ENCODE measurements at regions not wholly inside any gene's neighbourhood (a gene's known extent, or its start where the extent isn't known, plus 50 kb on each side); places are given as distances from the start of the nearest gene placed in this dataset.

DNA sequence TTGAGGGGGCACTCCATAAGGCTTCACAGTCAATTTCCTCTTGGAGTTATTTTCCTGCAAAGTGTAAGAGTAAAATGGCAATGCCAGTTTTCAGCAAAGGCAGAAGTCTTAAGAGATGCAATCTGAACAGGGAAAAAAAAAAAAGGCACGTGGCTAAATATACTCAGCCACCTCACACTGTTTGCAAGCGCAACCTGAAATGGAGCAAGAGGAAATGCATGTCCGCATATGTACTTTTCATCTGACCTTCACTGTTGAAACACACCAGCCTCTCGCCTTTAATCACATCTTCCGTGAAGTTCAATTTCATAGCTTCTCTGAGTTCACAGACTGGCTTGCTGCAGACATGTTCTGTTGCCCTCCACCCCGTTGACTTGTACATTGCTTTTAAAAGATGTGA is 101.4 kb downstream of the KATNIP start:
- in situ Hi-C loops (cut with MboI; ENCODE audit: low sequenced_read_pairs) (no loop called here), dilution Hi-C loops (cut with HindIII; ENCODE audit: low sequenced_read_pairs, unreplicated experiment) (no loop called here), intact Hi-C loops (cut with micrococcal nuclease) (no loop called here)
- TF ChIP-seq, protein P1, sequence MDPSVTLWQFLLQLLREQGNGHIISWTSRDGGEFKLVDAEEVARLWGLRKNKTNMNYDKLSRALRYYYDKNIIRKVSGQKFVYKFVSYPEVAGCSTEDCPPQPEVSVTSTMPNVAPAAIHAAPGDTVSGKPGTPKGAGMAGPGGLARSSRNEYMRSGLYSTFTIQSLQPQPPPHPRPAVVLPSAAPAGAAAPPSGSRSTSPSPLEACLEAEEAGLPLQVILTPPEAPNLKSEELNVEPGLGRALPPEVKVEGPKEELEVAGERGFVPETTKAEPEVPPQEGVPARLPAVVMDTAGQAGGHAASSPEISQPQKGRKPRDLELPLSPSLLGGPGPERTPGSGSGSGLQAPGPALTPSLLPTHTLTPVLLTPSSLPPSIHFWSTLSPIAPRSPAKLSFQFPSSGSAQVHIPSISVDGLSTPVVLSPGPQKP (IDR thresholded peaks at IDR 0.05; ENCODE audit: borderline replicate concordance, low read depth, low read length), result no peak
- no peak for TF ChIP-seq CHD1 (IDR thresholded peaks at IDR 0.05; ENCODE audit: low read depth, low read length)
- no peak for TF ChIP-seq SMC3 (IDR thresholded peaks at IDR 0.05; ENCODE audit: low read depth, low read length)
- no peak for TF ChIP-seq BHLHE40 (IDR thresholded peaks at IDR 0.05; ENCODE audit: low read depth, low read length)
- no peak for TF ChIP-seq MXI1 (IDR thresholded peaks at IDR 0.05; ENCODE audit: borderline replicate concordance, low read depth, low read length)
- no peak for TF ChIP-seq FOS (IDR thresholded peaks at IDR 0.05; ENCODE audit: low read depth, low read length)
- no peak for TF ChIP-seq MAFK (IDR thresholded peaks at IDR 0.05; ENCODE audit: low read depth, low read length)
- no peak for TF ChIP-seq CTCF (conservative IDR thresholded peaks at IDR 0.05; ENCODE audit: low read depth, low read length)
- no peak for TF ChIP-seq NFE2L2 (IDR thresholded peaks at IDR 0.05; ENCODE audit: low read depth, low read length)
- no peak for TF ChIP-seq RAD21 (IDR thresholded peaks at IDR 0.05; ENCODE audit: low read length)
- no peak for TF ChIP-seq POLR2A (IDR thresholded peaks at IDR 0.05; ENCODE audit: low read depth, low read length)
- no peak for TF ChIP-seq CEBPB (IDR thresholded peaks at IDR 0.05; ENCODE audit: low read depth, low read length)
- no peak for TF ChIP-seq RCOR1 (IDR thresholded peaks at IDR 0.05; ENCODE audit: insufficient replicate concordance, low read length)
- no peak for TF ChIP-seq RFX5 (IDR thresholded peaks at IDR 0.05; ENCODE audit: low read depth, low read length)
- no peak for TF ChIP-seq MAZ (IDR thresholded peaks at IDR 0.05; ENCODE audit: borderline replicate concordance, low read depth, low read length)
- TF ChIP-seq USF2 (IDR thresholded peaks at IDR 0.05; ENCODE audit: low read depth, low read length), result no peak
- no peak overlapping the region for H2BK15ac ChIP-seq (ENCODE audit: low read depth, low read length)
- H3K9me3 ChIP-seq (ENCODE audit: control insufficient read depth, insufficient read depth, low read length), result no peaks in the 10 kb centered on the region
- no peak overlapping the region for H2BK20ac ChIP-seq (ENCODE audit: low read depth, low read length)
- H3K27me3 ChIP-seq (ENCODE audit: control insufficient read depth, insufficient read depth, low read length), result no peaks in the 10 kb centered on the region
- no peak overlapping the region for H4K91ac ChIP-seq (ENCODE audit: insufficient read depth, low read depth, low read length)
- no peak overlapping the region for H2AK5ac ChIP-seq (ENCODE audit: low read depth, low read length)
- no peak overlapping the region for H3K27ac ChIP-seq (ENCODE audit: insufficient read depth, low read length)
- no peak overlapping the region for H3K56ac ChIP-seq (ENCODE audit: extremely low read depth, insufficient read depth, low read length)
- no peak overlapping the region for H2BK120ac ChIP-seq (ENCODE audit: low read depth, low read length)
- no peak overlapping the region for H3K4me2 ChIP-seq (ENCODE audit: low read depth, low read length)
- CTCF ChIA-PET, result no interaction called here
- H2BK5ac ChIP-seq (ENCODE audit: low read depth, low read length, poor library complexity, severe bottlenecking), result no peak overlapping the region
- no peak overlapping the region for H2AFZ ChIP-seq (replicated peaks; ENCODE audit: low read length, poor library complexity)
- 100% methylated on average over 1 of the region's 6 CpGs; no CpG with 5 or more reads in 1 of the 2 experiments for WGBS, 2 experiments (ENCODE audit: extremely low coverage in 2 of 2, insufficient read length in 1 of 2)
- peaks cover 9% of the 10 kb centered on the region; the same call in 1 of the 2 replicates for H3K9me1 ChIP-seq (ENCODE audit: insufficient read depth, low read length)
- H3K23ac ChIP-seq (ENCODE audit: low read depth, low read length), result no peak overlapping the region
- BruUV-seq (replicated peaks), result no TSS peak
- H4K5ac ChIP-seq (ENCODE audit: low read depth, low read length), result no peak overlapping the region
- ATAC-seq (ENCODE audit: low read depth) (no peak), DNase-seq (no peak)
- H3K4ac ChIP-seq (ENCODE audit: low read depth, low read length), result no peak overlapping the region
- no peaks in the 10 kb centered on the region for H3K4me1 ChIP-seq (ENCODE audit: control insufficient read depth, insufficient read depth, low read length)
- no peak overlapping the region for H3K14ac ChIP-seq (replicated peaks; ENCODE audit: low read depth, low read length)
- no peak overlapping the region for H4K8ac ChIP-seq (ENCODE audit: low read depth in 2 of 2, low read length in 2 of 2)
- peaks cover 4% of the 10 kb centered on the region; the same call in 1 of the 2 replicates for H3K36me3 ChIP-seq (ENCODE audit: control insufficient read depth, insufficient read depth, low read length)
- H2AK9ac ChIP-seq (replicated peaks; ENCODE audit: low read depth, low read length, poor library complexity), result no peak overlapping the region
- no peaks in the 10 kb centered on the region for H3K79me1 ChIP-seq (ENCODE audit: low read depth in 1 of 2, low read length in 2 of 2)
- POLR2A ChIA-PET (ENCODE audit: unreplicated experiment), result no interaction called here
- no peaks in the 10 kb centered on the region for H4K20me1 ChIP-seq (ENCODE audit: insufficient read depth, low read length)
- no peak overlapping the region for H3K9ac ChIP-seq (ENCODE audit: low read depth, low read length)
- H3K4me3 ChIP-seq (ENCODE audit: insufficient read depth, low read depth, low read length), result no peak overlapping the region
- no peak overlapping the region for H3K18ac ChIP-seq (ENCODE audit: low read depth, low read length)

All from IMR-90 (cell line).